GM21825 (cell line): ENCODE measurements at regions not wholly inside any gene's neighbourhood (a gene's known extent, or its start where the extent isn't known, plus 50 kb on each side); places are given as distances from the start of the nearest gene placed in this dataset.
"Not testable (repeated sequence)": the region's sequence is repeated elsewhere in the genome, so short reads cannot be mapped to it uniquely, and the experiment has no call there.

Experiments
- ATAC-seq: cut with Tn5 transposase; IDR thresholded peaks from one replicate; pipeline ENCODE4 v1.9.1; 2021; ENCODE audit warnings: mild to moderate bottlenecking, moderate library complexity; ENCODE audit not compliant: unreplicated experiment

DNA sequence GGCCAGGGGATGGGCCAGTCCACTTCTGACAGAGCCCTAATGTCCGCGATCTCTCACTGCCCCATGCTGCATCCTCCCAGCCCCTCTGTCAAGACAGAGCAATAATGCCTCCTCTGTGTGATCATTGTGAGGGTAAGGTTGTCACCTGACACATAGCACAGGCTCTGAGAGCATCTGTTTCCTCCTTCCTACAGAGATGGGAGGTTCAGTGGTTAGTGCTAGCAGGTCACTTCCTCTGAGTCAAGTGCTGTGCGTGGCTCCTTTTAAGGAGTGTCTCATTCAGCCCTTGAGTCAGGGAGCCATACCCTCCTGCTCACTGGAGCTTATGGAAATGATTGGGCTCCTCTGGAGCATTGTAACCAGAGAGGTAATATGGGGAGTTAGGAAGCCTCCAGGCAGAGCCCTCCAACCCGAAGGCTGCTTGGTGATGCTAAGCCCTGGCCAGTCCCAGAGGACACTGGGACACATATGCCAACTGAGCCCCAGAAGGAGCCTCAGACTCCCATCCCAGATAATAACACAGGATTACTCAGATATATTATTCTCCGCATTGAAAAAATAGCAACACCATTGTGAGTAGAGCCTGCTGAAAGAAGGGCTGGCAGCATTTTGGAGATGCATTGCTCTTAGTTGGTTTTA is 189.0 kb downstream of the GALNT1 start:
- ATAC-seq, result no peak

DNA sequence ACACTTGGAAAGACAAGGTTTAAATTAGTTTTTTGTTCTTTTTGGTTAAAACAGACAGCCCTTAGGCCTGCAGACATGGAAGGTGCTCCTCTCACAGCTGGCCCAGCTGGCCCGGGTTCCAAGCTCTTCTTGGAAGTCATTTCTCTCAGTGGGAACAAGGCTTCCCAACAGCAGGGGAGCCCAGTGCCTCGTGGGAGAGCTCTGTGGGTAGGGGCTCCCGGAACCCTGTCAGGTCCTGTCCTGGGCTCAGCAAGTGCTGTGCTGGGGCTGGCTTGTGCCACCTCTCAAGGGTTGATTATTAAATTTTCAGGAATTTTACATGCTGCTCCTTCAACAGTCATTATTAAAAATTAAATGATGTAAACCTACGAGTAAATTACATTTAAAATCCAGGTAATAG is 189.6 kb downstream of the GALNT1 start:
- no peak for ATAC-seq

DNA sequence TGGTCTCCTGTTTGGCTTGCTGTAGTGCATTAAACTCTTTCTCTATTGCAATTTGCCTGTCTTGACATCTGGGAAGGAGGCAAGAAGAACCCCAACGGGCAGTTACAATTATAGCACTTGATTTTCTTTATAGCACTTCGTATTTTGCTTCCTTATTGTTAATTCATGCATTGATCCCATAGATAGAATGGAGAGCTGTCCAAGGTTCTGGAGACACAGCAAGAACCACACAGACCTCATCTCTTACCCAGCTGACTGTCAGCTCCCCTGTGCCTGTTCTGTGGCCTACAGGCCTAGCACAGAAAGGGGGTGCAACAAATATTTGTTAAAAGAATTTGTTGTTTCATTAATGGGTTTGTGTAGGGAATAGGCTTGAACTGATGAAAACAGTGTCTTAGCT is 194.3 kb downstream of the GALNT1 start:
- no peak for ATAC-seq

DNA sequence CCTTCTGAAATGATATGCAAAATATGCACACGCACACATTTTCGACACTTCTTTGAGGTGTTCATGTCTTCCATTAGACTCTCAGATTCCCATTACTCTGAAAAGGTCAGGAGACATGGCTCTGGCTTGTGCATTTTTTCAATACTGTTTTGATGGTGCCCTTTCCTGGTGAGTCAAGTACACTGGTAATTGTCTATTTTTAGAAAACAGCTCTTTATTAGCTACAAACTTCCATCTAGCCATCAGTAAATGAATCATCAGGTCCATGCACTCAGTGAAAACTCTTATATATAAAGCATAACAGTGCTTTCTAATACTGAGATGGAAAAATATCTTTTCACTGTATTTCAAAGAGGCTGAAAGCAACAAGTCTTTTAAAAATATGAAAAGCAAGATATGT is 194.9 kb downstream of the GALNT1 start:
- no peak for ATAC-seq

DNA sequence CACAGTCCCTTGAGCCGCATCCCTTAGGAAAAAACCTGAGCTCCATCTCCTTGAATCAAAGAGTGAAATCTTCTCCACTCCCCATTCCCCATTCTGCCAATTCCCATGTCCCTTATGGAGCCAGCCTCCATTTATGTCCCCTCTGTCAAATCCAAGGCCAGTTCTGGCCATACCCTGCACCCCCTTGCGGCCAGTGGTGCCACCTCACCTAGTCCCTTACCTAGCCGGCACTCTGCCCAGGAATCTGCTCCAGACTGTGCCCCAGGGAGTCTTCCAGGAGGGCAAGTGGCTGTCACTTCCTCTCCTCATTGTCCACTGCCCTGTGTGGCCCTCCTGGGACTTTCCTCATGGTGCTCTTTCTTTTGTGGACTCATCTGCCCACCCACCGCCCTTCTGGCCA is 195.4 kb upstream of the RMP24 start:
- ATAC-seq, result no peak

DNA sequence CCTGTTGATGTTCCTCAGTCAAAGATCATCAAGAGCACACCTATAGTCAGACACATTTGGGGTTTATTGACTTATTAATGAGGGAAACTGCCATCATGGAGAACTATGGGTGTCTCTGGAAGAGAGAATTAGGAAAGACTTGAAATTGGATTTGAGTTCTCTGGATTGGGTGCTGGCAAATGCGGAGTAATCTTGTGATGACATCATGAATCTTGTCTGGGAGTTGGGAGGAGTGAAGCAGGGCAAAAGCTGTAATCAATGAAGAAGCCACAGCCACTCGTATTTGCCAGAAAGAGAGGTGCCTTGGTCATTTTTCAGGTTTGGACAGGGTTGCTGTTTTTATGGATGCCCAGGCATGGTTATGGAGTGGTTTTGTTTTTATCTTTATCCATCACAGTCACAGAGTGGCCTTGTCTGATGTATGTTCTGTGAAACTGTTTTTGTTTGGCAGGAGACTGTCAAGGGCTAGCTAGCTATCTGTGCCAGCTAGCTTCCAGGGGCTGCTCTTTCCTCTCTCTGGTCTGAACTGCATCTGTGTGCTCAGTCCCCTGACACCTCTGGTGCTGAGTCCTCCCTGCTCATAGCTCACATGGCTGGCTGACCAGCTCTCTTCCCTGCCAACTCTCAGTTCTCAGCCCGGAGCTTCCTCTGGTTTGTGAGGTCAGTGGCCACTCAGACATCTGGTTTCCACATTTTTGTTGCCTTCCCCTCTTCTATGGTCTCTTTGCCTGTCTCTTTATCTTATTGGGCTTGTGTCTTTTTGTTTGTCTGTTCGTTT is 193.4 kb upstream of the RMP24 start:
- ATAC-seq, result no peak

DNA sequence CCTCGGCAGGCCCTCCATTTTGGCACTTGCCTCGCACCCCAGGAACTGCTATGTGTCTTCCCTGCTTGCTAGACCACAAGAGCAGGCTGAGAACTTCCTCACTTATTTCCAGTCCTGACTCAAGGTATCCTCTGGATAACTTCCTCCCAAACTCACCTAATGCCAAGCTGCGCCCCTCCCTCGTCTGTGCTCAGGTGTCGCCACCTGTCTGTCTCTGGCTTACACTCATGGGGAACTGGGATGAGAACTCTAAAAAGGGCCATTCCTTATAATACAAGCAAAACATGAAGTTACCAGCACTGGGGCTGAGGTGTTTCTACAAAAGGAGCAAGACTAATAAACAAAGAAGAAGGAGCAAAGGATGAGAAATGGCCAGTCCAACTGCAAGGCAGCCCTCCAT is 191.5 kb upstream of the RMP24 start:
- no peak for ATAC-seq

DNA sequence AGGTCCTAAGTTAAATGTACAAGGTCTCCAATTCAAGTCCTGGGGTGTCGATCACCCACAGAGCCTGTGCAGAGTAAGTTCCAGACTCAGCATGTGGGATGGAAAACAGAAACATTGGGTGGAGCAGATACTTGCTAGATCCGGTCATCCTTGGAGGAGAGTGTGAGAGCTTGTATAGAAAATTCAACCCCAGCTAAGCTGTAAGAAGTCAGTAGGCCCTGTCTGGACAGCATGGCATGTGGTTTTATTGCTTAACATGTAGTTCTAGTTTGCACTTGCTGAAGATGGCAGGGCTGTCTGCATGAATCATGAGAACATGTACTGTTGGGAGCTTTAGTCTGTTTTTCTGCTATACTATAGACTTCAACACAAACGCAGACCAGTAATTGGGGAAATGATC is 189.6 kb upstream of the RMP24 start:
- ATAC-seq, result no peak

DNA sequence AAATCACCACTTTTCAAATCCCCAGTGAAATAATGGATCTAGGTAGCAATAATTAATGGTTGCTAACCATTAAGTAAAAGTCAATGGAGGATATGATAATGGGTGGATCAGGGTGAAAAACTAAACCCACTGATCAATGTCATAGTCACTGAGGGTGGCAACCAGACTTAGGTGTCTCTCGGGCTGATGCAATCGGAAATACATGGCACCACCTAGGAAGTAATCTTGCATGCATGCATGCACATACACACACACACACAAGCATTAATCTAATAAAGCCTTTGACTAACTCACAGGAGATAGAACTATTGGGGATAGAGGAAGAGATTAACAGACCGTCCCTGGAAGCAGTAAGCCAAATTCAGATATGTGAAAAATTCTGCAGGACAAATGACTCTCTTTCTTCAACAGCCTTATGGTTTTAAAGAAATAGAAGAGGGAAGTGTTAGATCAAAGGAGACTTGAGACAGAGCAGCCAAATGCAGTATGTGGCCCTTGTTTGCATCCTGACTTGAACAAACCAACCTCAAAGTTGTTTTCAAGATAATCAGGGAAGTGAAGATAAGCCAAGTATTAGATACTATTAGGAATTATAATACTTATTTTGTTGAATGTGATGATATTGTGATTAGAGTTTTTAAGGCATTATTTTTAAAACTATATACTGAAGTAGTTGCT is 186.0 kb upstream of the RMP24 start:
- no peak for ATAC-seq

DNA sequence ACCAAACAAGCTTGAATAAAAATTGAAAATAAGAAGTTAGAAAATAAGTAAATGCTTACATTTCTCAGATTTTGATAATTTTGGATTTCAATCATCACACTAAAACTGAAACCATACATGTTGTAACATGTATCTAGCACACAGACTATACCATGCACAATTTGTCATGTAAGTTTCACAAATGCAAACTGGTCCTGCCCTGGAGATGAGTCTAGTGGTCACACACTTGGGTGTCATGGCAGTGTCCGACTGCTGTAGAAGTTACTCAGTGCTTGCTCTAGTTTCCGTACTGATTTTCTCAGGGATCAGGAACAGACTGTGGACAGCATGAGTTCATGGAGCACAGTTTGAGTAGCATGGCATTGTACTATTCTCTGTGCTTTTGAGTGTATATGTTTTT is 182.9 kb upstream of the RMP24 start:
- no peak for ATAC-seq

DNA sequence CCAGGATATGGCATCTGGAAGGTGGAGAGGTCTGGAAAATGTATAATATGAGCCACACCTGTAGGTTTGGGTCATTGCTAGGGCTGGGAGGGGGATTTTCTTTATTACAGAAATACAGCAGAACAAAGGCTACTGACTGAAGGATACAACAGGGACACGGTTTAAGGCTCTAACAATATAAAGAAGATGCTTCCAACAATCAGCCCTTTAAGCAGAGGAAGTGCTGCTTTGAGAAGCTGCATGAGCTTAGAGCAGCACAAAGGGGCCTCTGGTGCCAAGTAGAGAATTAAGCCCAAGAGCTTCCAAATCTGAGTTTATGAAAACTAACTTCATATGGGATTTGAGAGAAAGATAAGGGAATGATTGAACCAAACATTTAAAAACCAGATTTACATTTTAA is 174.5 kb upstream of the RMP24 start:
- ATAC-seq, result no peak

DNA sequence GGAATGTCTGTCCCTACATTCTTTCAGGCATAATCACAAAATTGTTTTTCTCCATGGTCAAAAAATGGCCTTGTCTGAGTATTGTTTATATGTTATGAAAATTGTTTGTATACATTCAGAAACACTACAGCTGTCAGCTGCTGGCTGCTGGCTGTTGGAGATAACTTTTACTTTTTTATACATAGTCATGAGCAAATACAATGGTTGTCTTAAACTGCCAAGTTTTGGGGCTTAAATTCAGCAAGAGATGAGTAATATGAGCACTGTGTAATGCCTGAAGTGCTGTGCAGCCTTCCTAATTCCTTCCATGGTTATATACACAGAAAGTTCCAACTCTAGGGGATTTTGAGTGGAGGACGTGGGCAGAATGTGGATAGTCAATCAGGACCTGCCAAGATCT is 168.9 kb upstream of the RMP24 start:
- ATAC-seq, result no peak

DNA sequence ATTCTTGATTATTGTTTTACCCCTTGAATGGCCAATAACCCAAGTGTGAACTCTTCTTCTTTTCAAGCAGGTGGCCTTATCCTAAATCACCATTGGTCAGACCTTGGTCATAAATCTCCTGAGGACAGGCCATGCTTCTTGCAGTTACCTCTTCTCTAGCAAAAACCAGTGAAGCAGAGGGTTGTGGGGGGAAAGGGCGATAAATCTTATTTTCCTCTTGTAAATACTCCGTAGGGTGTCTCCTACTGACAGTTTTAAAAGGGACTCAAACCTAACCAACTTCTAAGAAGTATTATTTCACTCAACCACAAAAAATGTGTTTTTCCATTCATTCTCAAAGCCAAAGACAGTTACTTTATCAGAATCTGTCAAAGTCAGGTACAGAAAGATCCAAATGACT is 168.1 kb upstream of the RMP24 start:
- no peak for ATAC-seq

DNA sequence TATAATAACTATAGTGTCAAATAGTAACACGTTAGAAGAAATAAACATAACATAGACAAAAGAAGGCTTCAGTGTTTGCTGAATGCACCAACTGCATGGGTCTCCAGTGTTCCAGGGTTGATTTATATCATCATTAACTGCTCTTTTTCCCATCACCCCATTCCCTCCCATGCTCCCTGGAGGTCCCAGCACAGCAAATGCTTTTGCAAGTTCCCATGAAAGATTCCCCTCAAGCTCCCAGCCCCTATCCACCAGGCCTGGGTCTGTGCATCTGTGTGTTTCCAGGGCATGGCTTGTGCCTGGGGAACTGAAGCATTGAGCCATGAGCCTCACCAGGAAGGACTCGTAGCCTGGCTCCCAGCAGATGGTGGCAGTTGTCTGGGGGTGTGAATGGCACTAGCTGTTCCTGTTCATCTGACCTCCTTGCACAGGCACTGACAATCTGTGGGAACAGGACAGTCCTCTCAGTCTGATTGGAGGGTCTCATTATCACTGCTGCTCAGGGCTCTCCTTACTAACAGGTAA is 164.6 kb upstream of the RMP24 start:
- no peak for ATAC-seq

DNA sequence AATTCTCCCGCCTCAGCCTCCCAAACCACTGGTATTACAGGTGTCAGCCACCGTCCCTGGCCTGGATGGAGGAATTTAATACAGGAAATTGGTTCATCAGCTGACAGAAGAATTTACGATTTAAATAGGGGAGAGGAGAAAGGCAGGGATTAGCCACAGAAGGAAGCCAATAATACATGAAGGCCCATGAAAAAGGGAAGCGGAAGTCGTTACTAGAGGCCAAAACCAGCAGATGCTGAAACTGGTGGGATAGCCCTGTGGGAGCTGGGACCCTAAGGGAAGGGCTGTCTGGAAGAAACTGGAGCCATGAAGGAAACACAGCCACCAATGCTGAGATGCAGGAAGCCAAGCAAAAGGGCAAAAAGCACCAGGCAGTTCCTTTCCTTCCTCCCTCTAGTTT is 163.7 kb upstream of the RMP24 start:
- no peak for ATAC-seq

DNA sequence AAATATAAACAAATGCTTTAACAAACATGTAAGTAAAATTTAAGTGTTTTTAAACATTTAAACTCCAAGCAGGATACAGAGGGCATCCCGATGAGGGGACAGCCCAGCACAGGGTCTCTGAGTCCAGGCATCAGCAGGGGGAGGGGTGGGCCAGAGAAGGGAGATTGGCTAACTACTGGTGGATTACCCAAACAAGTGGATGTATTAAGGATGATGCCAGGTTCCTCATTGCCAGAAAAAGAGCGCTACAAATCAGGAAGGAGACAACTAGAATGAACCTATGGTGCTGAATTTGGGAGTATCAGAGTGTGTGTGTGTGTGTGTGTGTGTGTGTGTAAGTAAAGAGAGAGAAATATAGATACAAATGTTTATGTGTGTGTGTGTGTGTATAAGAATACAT is 162.0 kb upstream of the RMP24 start:
- no peak for ATAC-seq

DNA sequence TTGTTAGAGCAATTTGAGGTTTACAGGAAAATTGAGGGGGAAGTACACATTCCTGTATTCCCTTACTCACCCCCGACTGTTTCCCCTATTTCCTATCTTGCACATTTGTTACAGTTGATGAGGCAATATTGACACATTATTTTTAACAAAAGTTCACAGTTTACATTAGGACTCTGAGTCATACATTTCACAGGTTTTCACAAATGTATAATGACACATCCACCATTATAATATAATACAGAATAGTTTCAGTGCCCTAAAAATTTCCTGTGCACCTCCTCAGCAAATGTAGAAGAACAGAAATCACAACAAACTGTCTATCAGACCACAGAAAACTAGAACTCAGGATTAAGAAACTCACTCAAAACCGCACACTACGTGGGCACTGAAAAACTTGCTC is 160.6 kb upstream of the RMP24 start:
- no peak for ATAC-seq

DNA sequence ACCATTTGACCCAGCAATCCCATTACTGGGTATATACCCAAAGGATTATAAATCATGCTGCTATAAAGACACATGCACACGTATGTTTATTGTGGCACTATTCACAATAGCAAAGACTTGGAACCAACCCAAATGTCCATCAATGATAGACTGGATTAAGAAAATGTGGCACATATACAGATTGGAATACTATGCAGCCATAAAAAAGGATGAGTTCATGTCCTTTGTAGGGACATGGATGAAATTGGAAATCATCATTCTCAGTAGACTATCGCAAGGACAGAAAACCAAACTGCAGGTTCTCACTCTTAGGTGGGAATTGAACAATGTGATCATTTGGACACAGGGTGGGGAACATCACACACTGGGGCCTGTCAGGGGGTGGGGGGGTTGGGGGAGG is 157.5 kb upstream of the RMP24 start:
- ATAC-seq, result not testable (repeated sequence)

DNA sequence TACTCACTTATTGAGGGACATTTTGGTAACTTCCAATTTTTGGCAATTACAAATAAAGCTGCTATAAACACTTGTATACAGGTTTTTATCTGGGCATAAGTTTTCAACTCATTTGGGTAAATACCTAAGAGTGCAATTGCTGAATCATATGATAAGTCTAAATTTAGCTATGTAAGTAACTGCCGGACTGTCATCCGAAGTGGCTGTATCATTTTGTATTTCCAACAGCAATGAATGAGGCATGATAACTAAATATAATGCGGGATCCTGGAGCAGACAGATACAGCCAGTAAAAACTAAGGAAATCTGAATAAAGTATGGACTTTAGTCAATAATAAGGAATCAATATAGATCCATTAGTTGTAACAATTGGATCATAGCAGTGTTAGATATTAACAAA is 156.5 kb upstream of the RMP24 start:
- no peak for ATAC-seq

DNA sequence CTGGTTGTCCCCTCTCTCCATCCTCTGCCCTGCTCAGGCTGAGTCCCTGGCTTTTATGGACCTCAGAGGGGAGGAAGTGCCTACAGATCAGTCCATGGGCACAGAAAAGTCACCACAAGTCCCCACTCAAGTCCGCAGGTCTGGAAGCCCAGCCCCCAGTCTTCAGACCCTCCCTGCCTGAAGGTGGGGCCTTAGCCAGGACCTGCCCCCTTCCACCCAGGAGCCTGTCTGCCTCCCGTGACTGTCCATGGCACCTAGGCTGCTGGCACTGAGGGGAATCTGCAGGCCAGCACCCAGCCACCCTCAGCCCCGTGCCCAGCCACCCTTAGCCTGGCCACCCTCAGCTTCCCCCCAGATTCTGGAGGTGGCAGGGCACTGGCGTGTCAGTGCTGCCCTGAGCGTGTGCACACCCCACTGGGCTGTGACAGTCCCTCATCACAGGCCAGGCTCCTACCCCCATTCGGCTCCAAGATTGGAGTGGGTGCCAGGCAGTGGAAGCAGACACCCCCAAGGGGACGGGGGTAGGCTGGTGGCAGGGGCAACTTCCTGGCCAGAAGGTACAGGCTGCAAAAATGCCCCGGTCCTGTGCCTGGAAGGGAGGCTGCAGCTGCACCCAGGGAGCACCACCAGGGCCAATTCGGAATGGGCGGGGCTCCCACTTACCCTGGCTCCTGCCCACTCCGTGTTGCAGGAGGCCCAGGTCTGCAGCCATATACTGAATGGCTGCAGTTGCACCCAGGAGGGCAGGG is 154.7 kb upstream of the RMP24 start:
- ATAC-seq, result no peak

DNA sequence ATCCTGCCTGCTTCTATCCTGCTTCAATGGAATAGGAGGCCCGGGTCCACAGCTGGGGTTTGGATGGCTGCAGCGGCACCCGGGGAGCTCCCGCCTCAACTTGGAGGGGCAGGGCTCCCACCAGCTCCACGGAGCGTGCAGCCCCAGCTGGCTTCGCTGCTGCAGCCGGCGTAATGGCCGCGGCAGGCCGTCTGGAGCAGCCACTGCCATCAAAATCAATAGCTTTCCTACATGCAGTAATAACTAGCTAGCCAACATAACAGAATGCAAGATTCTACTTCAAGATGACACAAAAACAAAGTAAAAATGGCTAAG is 154.2 kb upstream of the RMP24 start:
- no peak for ATAC-seq

DNA sequence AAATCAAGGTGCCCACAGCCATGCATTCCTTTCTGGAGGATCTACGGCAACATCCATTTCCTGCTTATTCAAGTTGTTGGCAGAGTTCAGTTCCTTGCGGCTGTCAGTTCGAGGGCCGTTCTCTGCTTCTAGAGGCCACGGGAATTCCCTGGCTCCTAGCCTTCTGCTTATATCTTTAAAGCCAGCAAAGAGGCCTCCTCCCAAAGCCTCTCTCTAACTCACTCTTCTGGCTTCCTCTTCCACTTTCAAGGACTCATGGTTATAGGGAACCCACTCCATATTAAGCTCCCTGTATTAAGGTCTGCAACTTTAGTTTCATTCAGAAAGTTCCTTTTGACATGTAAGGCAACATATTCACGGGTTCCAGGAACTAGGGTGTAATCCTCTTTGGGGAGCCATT is 150.1 kb upstream of the RMP24 start:
- ATAC-seq, result no peak
